Mucosa of descending colon (tissue), 3 donors: ENCODE measurements at regions not wholly inside any gene's neighbourhood (a gene's known extent, or its start where the extent isn't known, plus 50 kb on each side); places are given as distances from the start of the nearest gene placed in this dataset.

Experiments
- ATAC-seq: fragments of 200-7000 bp; cut with Tn5 transposase; one replicate; pipeline ENCODE4 v1.9.1; 2020; ENCODE audit warnings: mild to moderate bottlenecking, moderate library complexity
- DNase-seq, 3 donors: peaks; one replicate each; pipeline ENCODE4 v3.0.0-alpha.2; 2020
- H3K36me3 ChIP-seq: fragments of 200-600 bp; one replicate; pipeline ENCODE4 v1.8.0; 2021; ENCODE audit warnings: low read depth, mild to moderate bottlenecking
- H3K4me1 ChIP-seq: fragments of 200-600 bp; one replicate; pipeline ENCODE4 v1.8.0; 2021; ENCODE audit warnings: low read depth, mild to moderate bottlenecking
- H3K4me3 ChIP-seq: fragments of 200-600 bp; one replicate; pipeline ENCODE4 v1.8.0; 2021; ENCODE audit warnings: mild to moderate bottlenecking
- H3K9me3 ChIP-seq: fragments of 200-600 bp; one replicate; pipeline ENCODE4 v1.8.0; 2021; ENCODE audit warnings: mild to moderate bottlenecking
- CTCF ChIP-seq: fragments of 200-600 bp; IDR thresholded peaks from one replicate; pipeline ENCODE4 v1.8.0; 2022; ENCODE audit warnings: antibody characterized with exemption, mild to moderate bottlenecking
- intact Hi-C, 2 donors: fragments of 100-400 bp; cut with DNase I in 1 of 2; cut with micrococcal nuclease in 1 of 2; formaldehyde crosslinking; loops; one replicate each; pipeline versions ENCODE4 v1.11.0 to v1.11.1; 2022; cut with DNase I, micrococcal nuclease
- donor health status: DM: no; HTN: no; CAD: no; lungs with moderate emphysema.
- donor health status: DM: no; HTN: no; CAD: no.
- donor health status: DM: no; HTN: yes; CAD: no.

GRCh38 chr1:187788718-187789117 is 960.0 kb downstream of the PLA2G4A start:
- no peak for DNase-seq
- peaks cover 15% of the 10 kb centered on the region for H3K9me3 ChIP-seq
- H3K4me1 ChIP-seq = no peaks in the 10 kb centered on the region
- intact Hi-C loops = no loop called here
- H3K4me3 ChIP-seq = no peak overlapping the region
- ATAC-seq = no peak
- no peak for TF ChIP-seq CTCF
- no peaks in the 10 kb centered on the region for H3K36me3 ChIP-seq

- no peak overlapping the region for H3K4me3 ChIP-seq
- ATAC-seq (no peak), DNase-seq (no peak)
- TF ChIP-seq CTCF = no peak
- H3K9me3 ChIP-seq = peaks cover 12% of the 10 kb centered on the region
- no peaks in the 10 kb centered on the region for H3K4me1 ChIP-seq
- no peaks in the 10 kb centered on the region for H3K36me3 ChIP-seq
- intact Hi-C loops = no loop called here
These were observed 962.0 kb downstream of the PLA2G4A start for GRCh38 chr1:187790724-187791123.

GRCh38 chr1:187794561-187794960 is 965.8 kb downstream of the PLA2G4A start:
- no peak for TF ChIP-seq CTCF
- H3K9me3 ChIP-seq = peaks cover 3% of the 10 kb centered on the region

GRCh38 chr1:187809549-187809948 is 980.8 kb downstream of the PLA2G4A start:
- Histone ChIP-seq H3K36me3 (no peaks in the 10 kb centered on the region), H3K4me1 (no peaks in the 10 kb centered on the region), H3K9me3 (peaks cover 12% of the 10 kb centered on the region), H3K4me3 (no peak overlapping the region)
- TF ChIP-seq CTCF = no peak
- ATAC-seq = no peak
- no peak for DNase-seq
- intact Hi-C loops = no loop called here

More at GRCh38 chr1:187794561-187794960, 965.8 kb downstream of the PLA2G4A start:
- intact Hi-C loops = no loop called here
- Histone ChIP-seq H3K4me1 (no peaks in the 10 kb centered on the region), H3K4me3 (no peak overlapping the region), H3K36me3 (no peaks in the 10 kb centered on the region)
- ATAC-seq (no peak), DNase-seq (no peak)

GRCh38 chr1:187816646-187817045 is 987.9 kb downstream of the PLA2G4A start:
- no peaks in the 10 kb centered on the region for H3K4me1 ChIP-seq
- no peak for TF ChIP-seq CTCF
- no peak for DNase-seq
- ATAC-seq = no peak
- H3K9me3 ChIP-seq = peaks cover 4% of the 10 kb centered on the region
- intact Hi-C loops = no loop called here
- no peaks in the 10 kb centered on the region for H3K36me3 ChIP-seq
- no peak overlapping the region for H3K4me3 ChIP-seq

- no peak for TF ChIP-seq CTCF
- no peak for ATAC-seq
- H3K4me3 ChIP-seq = no peak overlapping the region
- no peaks in the 10 kb centered on the region for H3K36me3 ChIP-seq
- H3K9me3 ChIP-seq = peaks cover 12% of the 10 kb centered on the region
- H3K4me1 ChIP-seq = no peaks in the 10 kb centered on the region
- DNase-seq = no peak
- intact Hi-C loops = no loop called here
These were observed 989.0 kb downstream of the PLA2G4A start for GRCh38 chr1:187817782-187818181.
